Neuronal stem cell (in vitro differentiated cells): ENCODE measurements at regions not wholly inside any gene's neighbourhood (a gene's known extent, or its start where the extent isn't known, plus 50 kb on each side); places are given as distances from the start of the nearest gene placed in this dataset.

Experiments
- DNase-seq: peaks from one replicate; pipeline ENCODE4 v3.0.0-alpha.2; 2013; ENCODE audit warnings: low spot score
- H2AFZ ChIP-seq: one replicate; pipeline ENCODE4 v1.6.1; 2013; ENCODE audit warnings: mild to moderate bottlenecking, low read length, inconsistent platforms
- H2AK5ac ChIP-seq: 2 replicates; pipeline ENCODE4 v1.6.1; 2013; ENCODE audit warnings: low read depth, mild to moderate bottlenecking, inconsistent platforms, low read length, moderate library complexity, mixed read lengths
- H2BK120ac ChIP-seq: 2 replicates; pipeline ENCODE4 v1.6.1; 2013; ENCODE audit warnings: low read depth, mild to moderate bottlenecking, inconsistent platforms, low read length, moderate library complexity, mixed read lengths
- H2BK12ac ChIP-seq: one replicate; pipeline ENCODE4 v1.6.1; 2013; ENCODE audit warnings: low read length, inconsistent platforms
- H2BK15ac ChIP-seq: 2 replicates; pipeline ENCODE4 v1.6.1; 2013; ENCODE audit warnings: mild to moderate bottlenecking, low read length, inconsistent platforms, mixed read lengths
- H2BK5ac ChIP-seq: one replicate; pipeline ENCODE4 v1.6.1; 2013; ENCODE audit warnings: inconsistent platforms, mild to moderate bottlenecking, low read length, moderate library complexity
- H3K14ac ChIP-seq: one replicate; pipeline ENCODE4 v1.6.1; 2013; ENCODE audit warnings: low read length, inconsistent platforms
- H3K18ac ChIP-seq: 2 replicates; pipeline ENCODE4 v1.6.1; 2013; ENCODE audit warnings: low read length, inconsistent platforms
- H3K23ac ChIP-seq: 2 replicates; pipeline ENCODE4 v1.6.1; 2013; ENCODE audit warnings: low read depth, mild to moderate bottlenecking, mixed read lengths, low read length, inconsistent platforms; ENCODE audit not compliant: poor library complexity
- H3K27ac ChIP-seq: replicated peaks from 3 replicates; pipeline ENCODE4 v1.5.1; 2013; ENCODE audit warnings: low read length, inconsistent platforms
- H3K27me3 ChIP-seq, 3 experiments: 2 replicates each; pipeline ENCODE4 v1.6.1; 2013; ENCODE audit warnings: low read length in 3 of 3, mild to moderate bottlenecking in 2 of 3, inconsistent platforms in 1 of 3, low read depth in 1 of 3, mixed read lengths in 1 of 3, moderate library complexity in 1 of 3; ENCODE audit not compliant: control insufficient read depth in 3 of 3, insufficient read depth in 3 of 3
- H3K36me3 ChIP-seq, 2 donors: replicated peaks in 1 of 2; 2 replicates each; pipeline ENCODE4 v1.6.1; 2013; ENCODE audit warnings: low read length in 2 of 2; ENCODE audit not compliant: control insufficient read depth in 2 of 2, insufficient read depth in 2 of 2
- H3K4ac ChIP-seq: 2 replicates; pipeline ENCODE4 v1.6.1; 2013; ENCODE audit warnings: inconsistent platforms, mild to moderate bottlenecking, low read length, moderate library complexity
- H3K4me1 ChIP-seq, 2 donors: 1 replicate in 1 of 2; 2 replicates in 1 of 2; pipeline ENCODE4 v1.6.1; 2013; ENCODE audit warnings: low read length in 2 of 2, low read depth in 1 of 2; ENCODE audit not compliant: control insufficient read depth in 2 of 2, insufficient read depth in 1 of 2
- H3K4me2 ChIP-seq: one replicate; pipeline ENCODE4 v1.6.1; 2013; ENCODE audit warnings: mild to moderate bottlenecking, low read length, inconsistent platforms; ENCODE audit not compliant: insufficient read depth, poor library complexity, severe bottlenecking
- H3K4me3 ChIP-seq, 2 donors: 2 replicates each; pipeline ENCODE4 v1.5.1; 2013; ENCODE audit warnings: low read length in 2 of 2, mild to moderate bottlenecking in 2 of 2, inconsistent platforms in 1 of 2, moderate library complexity in 1 of 2
- H3K79me1 ChIP-seq: one replicate; pipeline ENCODE4 v1.6.1; 2013; ENCODE audit warnings: low read depth, mild to moderate bottlenecking, inconsistent platforms, low read length, moderate library complexity
- H3K9ac ChIP-seq: one replicate; pipeline ENCODE4 v1.6.1; 2013; ENCODE audit warnings: mild to moderate bottlenecking, low read depth, low read length, inconsistent platforms; ENCODE audit not compliant: poor library complexity
- H3K9me3 ChIP-seq, 2 donors: replicated peaks in 1 of 2; 2 replicates each; pipeline versions ENCODE3 to v1.6.1; 2013; ENCODE audit warnings: low read length in 2 of 2, mild to moderate bottlenecking in 2 of 2, inconsistent platforms in 1 of 2, low read depth in 1 of 2, mixed read lengths in 1 of 2, moderate library complexity in 1 of 2; ENCODE audit not compliant: control insufficient read depth in 2 of 2, insufficient read depth in 1 of 2
- H4K8ac ChIP-seq: one replicate; pipeline ENCODE4 v1.6.1; 2013; ENCODE audit warnings: low read depth, mild to moderate bottlenecking, inconsistent platforms, low read length, moderate library complexity
- H4K91ac ChIP-seq: one replicate; pipeline ENCODE4 v1.6.1; 2013; ENCODE audit warnings: low read length, low read depth, mild to moderate bottlenecking, inconsistent platforms; ENCODE audit not compliant: poor library complexity
- WGBS, 2 donors: extraction: QIAGEN DNeasy Blood & Tissue Kit; methylation state at CpG; one replicate each; pipeline ENCODE4 v1.1.7; 2013; ENCODE audit warnings: missing lambda C conversion rate in 2 of 2, mixed read lengths in 1 of 2; ENCODE audit not compliant: insufficient read length in 2 of 2, insufficient replicate concordance in 1 of 2; ENCODE audit errors: extremely low coverage in 2 of 2; 5-methylcytosine and 5-hydroxymethylcytosine counted together

DNA sequence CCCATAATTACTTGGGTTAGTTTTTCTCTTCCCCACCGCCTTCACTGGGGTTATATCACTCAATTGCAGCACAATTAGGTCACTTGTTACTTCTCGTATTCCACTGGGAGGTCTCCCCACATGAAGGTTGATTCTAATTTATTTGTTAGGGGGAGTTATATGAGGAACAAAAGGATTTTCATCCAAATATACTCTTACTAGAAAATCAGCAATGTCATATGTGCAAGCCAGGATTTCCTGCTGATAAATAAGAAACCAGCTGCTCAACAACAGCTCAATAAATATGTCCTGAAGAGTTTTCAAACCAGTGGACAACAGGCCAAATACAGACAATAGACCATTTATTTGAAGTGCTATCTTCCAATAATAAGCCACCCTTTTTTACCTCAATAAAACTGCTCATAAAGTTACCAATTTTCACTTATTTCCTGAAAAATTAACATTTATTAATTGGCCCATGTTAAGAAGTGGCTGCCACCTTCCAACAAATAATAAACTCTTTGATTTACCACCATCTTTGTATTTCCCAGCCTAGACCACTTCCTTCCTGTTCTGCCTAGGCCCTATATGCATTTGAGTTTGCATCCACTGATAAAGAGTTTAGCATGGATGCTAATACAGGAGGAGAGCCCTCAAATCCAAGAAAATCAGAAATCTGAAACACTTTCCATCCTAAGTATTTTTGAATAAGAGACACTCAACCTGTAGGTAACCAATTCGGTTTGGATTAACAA lies 184.4 kb upstream of the SLC39A10 start:
- H2BK5ac ChIP-seq, result no peak overlapping the region
- H4K8ac ChIP-seq, result no peak overlapping the region
- no peak overlapping the region for H2AFZ ChIP-seq
- H2BK120ac ChIP-seq, result no peak overlapping the region
- H3K18ac ChIP-seq, result no peak overlapping the region
- no peak overlapping the region for H2BK15ac ChIP-seq
- H3K4me1 ChIP-seq, result no peaks in the 10 kb centered on the region
- no peak overlapping the region for H3K4me2 ChIP-seq
- no peak overlapping the region for H3K4me3 ChIP-seq
- H3K9ac ChIP-seq, result no peak overlapping the region
- no CpG with 5 or more reads among the region's 3 CpGs for WGBS, 2 donors
- H3K27me3 ChIP-seq, result no peaks in the 10 kb centered on the region
- no peak overlapping the region for H2BK12ac ChIP-seq
- no peak overlapping the region for H3K27ac ChIP-seq
- DNase-seq, result no peak
- H3K4ac ChIP-seq, result no peak overlapping the region
- H3K14ac ChIP-seq, result no peak overlapping the region
- no peaks in the 10 kb centered on the region for H3K36me3 ChIP-seq
- H4K91ac ChIP-seq, result no peak overlapping the region
- no peak overlapping the region for H2AK5ac ChIP-seq
- H3K23ac ChIP-seq, result no peak overlapping the region
- H3K9me3 ChIP-seq, result no peaks in the 10 kb centered on the region
- no peaks in the 10 kb centered on the region for H3K79me1 ChIP-seq

DNA sequence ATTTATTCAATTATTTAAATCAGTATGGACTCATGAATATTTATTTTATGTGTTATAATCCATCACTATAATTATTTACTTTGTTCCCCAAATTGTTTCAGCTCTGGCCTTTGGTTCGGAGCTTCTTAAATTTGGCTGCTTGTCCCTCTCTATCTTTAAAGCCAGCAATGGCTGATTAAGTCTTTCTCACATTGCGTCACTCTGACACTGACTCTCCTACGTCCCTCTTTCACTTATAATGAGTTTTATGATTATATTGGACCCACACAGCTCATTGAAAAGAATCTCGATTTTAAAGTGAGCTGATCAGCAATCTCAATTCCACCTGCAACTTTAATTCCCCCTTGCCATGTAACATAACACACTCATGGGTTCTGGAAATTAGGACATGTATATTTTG lies 185.2 kb upstream of the SLC39A10 start:
- Histone ChIP-seq H2BK5ac (no peak overlapping the region), H3K36me3 (no peaks in the 10 kb centered on the region), H2BK12ac (no peak overlapping the region), H2AFZ (no peak overlapping the region), H3K4me3 (no peak overlapping the region), H3K9me3 (no peaks in the 10 kb centered on the region), H2BK15ac (no peak overlapping the region), H3K18ac (no peak overlapping the region), H3K4me2 (no peak overlapping the region), H3K27ac (no peak overlapping the region), H3K4me1 (no peaks in the 10 kb centered on the region), H3K4ac (no peak overlapping the region), H3K9ac (no peak overlapping the region), H2AK5ac (no peak overlapping the region), H4K91ac (no peak overlapping the region), H3K79me1 (no peaks in the 10 kb centered on the region), H3K27me3 (no peaks in the 10 kb centered on the region), H4K8ac (no peak overlapping the region), H2BK120ac (no peak overlapping the region), H3K23ac (no peak overlapping the region), H3K14ac (no peak overlapping the region)
- WGBS, 2 donors, result no CpG with 5 or more reads among the region's 4 CpGs
- no peak for DNase-seq

DNA sequence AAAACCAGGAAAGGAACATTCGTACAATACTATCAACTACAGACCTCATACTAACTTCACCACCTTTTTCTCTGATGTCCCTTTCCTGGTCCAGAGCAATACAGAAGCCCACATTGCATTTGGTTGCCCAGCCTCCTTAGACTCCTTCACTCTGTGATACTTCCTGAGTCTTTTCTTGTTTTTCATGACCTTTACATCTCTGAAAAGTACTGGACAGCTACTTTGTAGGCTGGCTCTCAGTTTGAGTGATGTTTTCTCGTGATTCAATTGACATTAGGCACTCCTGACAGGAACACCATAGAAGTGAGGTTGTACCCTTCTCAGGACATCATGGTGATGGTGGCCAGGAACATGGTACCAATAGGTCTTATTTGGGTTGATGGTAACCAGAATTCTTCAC lies 185.9 kb upstream of the SLC39A10 start:
- Histone ChIP-seq H3K23ac (no peak overlapping the region), H2BK120ac (no peak overlapping the region), H4K8ac (no peak overlapping the region), H3K4ac (no peak overlapping the region), H3K9ac (no peak overlapping the region), H3K4me1 (no peaks in the 10 kb centered on the region), H2BK5ac (no peak overlapping the region), H2BK15ac (no peak overlapping the region), H3K18ac (no peak overlapping the region), H3K79me1 (no peaks in the 10 kb centered on the region), H3K4me3 (no peak overlapping the region), H3K4me2 (no peak overlapping the region), H3K14ac (no peak overlapping the region), H2AK5ac (no peak overlapping the region), H2AFZ (no peak overlapping the region), H4K91ac (no peak overlapping the region), H3K36me3 (no peaks in the 10 kb centered on the region), H3K9me3 (no peaks in the 10 kb centered on the region), H2BK12ac (no peak overlapping the region), H3K27ac (no peak overlapping the region), H3K27me3 (no peaks in the 10 kb centered on the region)
- DNase-seq, result no peak
- no CpG with 5 or more reads among the region's 2 CpGs for WGBS, 2 donors

GRCh38 chr2:195470622-195471021 lies 186.4 kb upstream of the SLC39A10 start:
- H3K9me3 ChIP-seq, result no peaks in the 10 kb centered on the region
- no peak overlapping the region for H2BK15ac ChIP-seq
- no peaks in the 10 kb centered on the region for H3K79me1 ChIP-seq
- no peak overlapping the region for H3K4me2 ChIP-seq
- no peak overlapping the region for H3K14ac ChIP-seq
- no peak overlapping the region for H2BK5ac ChIP-seq
- H3K18ac ChIP-seq, result no peak overlapping the region
- no peak overlapping the region for H3K4ac ChIP-seq
- no peak overlapping the region for H3K23ac ChIP-seq
- H2AK5ac ChIP-seq, result no peak overlapping the region
- no peaks in the 10 kb centered on the region for H3K4me1 ChIP-seq
- no peak overlapping the region for H4K8ac ChIP-seq
- H2BK120ac ChIP-seq, result no peak overlapping the region
- H3K27ac ChIP-seq, result no peak overlapping the region
- no peaks in the 10 kb centered on the region for H3K36me3 ChIP-seq
- no peak overlapping the region for H4K91ac ChIP-seq
- no peak overlapping the region for H2AFZ ChIP-seq
- no peak for DNase-seq
- no peak overlapping the region for H2BK12ac ChIP-seq
- no peak overlapping the region for H3K9ac ChIP-seq
- H3K27me3 ChIP-seq, result no peaks in the 10 kb centered on the region
- H3K4me3 ChIP-seq, result no peak overlapping the region
